ENCODE measurements at regions not wholly inside any gene's neighbourhood (a gene's known extent, or its start where the extent isn't known, plus 50 kb on each side); places are given as distances from the start of the nearest gene placed in this dataset.

- TF ChIP-seq, protein P1, sequence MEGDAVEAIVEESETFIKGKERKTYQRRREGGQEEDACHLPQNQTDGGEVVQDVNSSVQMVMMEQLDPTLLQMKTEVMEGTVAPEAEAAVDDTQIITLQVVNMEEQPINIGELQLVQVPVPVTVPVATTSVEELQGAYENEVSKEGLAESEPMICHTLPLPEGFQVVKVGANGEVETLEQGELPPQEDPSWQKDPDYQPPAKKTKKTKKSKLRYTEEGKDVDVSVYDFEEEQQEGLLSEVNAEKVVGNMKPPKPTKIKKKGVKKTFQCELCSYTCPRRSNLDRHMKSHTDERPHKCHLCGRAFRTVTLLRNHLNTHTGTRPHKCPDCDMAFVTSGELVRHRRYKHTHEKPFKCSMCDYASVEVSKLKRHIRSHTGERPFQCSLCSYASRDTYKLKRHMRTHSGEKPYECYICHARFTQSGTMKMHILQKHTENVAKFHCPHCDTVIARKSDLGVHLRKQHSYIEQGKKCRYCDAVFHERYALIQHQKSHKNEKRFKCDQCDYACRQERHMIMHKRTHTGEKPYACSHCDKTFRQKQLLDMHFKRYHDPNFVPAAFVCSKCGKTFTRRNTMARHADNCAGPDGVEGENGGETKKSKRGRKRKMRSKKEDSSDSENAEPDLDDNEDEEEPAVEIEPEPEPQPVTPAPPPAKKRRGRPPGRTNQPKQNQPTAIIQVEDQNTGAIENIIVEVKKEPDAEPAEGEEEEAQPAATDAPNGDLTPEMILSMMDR (IDR thresholded peaks at IDR 0.05; ENCODE audit: unreplicated experiment) = peak; percentile 66
- peak; percentile 73 for DNase-seq (ENCODE audit: low spot score)
- no peaks in the 10 kb centered on the region for H3K36me3 Mint-ChIP-seq (ENCODE audit: low read depth, unreplicated experiment)
- H3K27me3 Mint-ChIP-seq (ENCODE audit: unreplicated experiment) = peaks cover 1% of the 10 kb centered on the region
- no peaks in the 10 kb centered on the region for H3K4me1 Mint-ChIP-seq (ENCODE audit: unreplicated experiment)
- no peaks in the 10 kb centered on the region for H3K9me3 Mint-ChIP-seq (ENCODE audit: unreplicated experiment)
- no peak overlapping the region for H3K27ac Mint-ChIP-seq (ENCODE audit: unreplicated experiment)
- no peak overlapping the region for H3K4me3 Mint-ChIP-seq (ENCODE audit: unreplicated experiment)
Observed at GRCh38 chr6:90393232-90393884, 96.7 kb upstream of the BACH2 start.

DNA sequence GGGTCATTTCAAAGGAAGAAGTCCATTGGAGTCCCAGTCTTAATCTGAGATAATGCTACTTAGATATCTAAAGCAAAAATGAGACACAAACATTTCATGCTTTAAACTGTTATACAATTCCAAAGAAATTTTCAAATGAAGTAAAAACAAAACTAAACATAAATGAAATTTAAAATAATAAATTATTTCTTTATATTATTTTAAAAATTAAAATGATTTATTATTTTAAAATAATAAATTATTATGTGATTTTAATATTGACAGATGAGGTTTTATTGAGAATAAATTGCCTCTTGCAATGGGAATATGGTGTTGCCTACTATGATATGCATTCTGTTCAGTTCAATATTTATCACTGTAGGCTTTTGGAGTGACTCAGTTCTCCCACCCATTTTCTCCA is 93.7 kb upstream of the BACH2 start:
- peaks cover 1% of the 10 kb centered on the region for H3K27me3 Mint-ChIP-seq (ENCODE audit: unreplicated experiment)
- no peaks in the 10 kb centered on the region for H3K4me1 Mint-ChIP-seq (ENCODE audit: unreplicated experiment)
- DNase-seq (ENCODE audit: low spot score) = no peak
- H3K4me3 Mint-ChIP-seq (ENCODE audit: unreplicated experiment) = no peak overlapping the region
- H3K9me3 Mint-ChIP-seq (ENCODE audit: unreplicated experiment) = no peaks in the 10 kb centered on the region
- H3K27ac Mint-ChIP-seq (ENCODE audit: unreplicated experiment) = no peak overlapping the region
- no peaks in the 10 kb centered on the region for H3K36me3 Mint-ChIP-seq (ENCODE audit: low read depth, unreplicated experiment)
- TF ChIP-seq, protein P1 (IDR thresholded peaks at IDR 0.05; ENCODE audit: unreplicated experiment) = no peak

DNA sequence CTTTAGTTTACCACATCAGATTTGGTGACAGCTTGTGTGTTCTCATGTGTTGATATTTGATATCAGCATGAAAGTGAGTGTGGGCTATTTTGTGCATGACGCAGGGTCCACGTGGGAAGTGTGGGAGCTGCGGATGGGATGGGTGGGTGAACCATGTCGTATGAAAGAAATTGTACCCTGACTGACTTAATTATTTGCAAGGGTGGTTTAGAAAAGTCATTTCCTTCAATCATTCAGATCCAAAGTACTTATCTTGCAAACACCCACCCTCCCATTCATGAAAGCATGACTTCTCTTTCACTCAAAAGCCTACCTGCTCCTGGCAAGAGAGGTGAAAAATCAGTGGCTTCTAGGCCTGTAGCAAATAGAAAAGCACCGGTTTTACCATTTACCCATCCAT is 91.8 kb upstream of the BACH2 start:
- TF ChIP-seq, protein P1 (IDR thresholded peaks at IDR 0.05; ENCODE audit: unreplicated experiment) = no peak
- Mint-ChIP-seq H3K36me3 (ENCODE audit: low read depth, unreplicated experiment) (no peaks in the 10 kb centered on the region), H3K9me3 (ENCODE audit: unreplicated experiment) (no peaks in the 10 kb centered on the region), H3K4me1 (ENCODE audit: unreplicated experiment) (no peaks in the 10 kb centered on the region), H3K27me3 (ENCODE audit: unreplicated experiment) (peaks cover 1% of the 10 kb centered on the region), H3K4me3 (ENCODE audit: unreplicated experiment) (no peak overlapping the region), H3K27ac (ENCODE audit: unreplicated experiment) (no peak overlapping the region)
- no peak for DNase-seq (ENCODE audit: low spot score)

DNA sequence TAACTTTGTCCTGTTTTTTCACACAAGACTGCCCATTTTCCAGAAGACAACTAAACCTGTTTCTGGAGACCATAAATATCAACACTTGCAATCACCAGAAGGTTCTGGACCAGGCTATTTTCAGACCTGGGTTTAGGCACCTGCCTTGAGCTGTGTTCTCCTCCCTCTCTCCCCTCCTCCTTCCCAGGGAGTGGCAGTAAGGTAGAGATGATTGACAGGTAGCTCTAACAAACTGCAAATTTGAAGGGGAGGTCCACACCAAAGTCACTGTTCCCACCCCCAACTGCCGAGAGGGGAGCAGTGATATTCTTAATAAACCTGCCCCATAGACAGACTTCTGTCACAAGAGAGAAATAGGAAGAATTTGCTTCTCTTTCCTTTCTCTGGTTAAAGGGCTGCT is 91.2 kb upstream of the BACH2 start:
- Mint-ChIP-seq H3K4me3 (ENCODE audit: unreplicated experiment) (no peak overlapping the region), H3K4me1 (ENCODE audit: unreplicated experiment) (peaks cover under 1% of the 10 kb centered on the region), H3K36me3 (ENCODE audit: low read depth, unreplicated experiment) (no peaks in the 10 kb centered on the region), H3K9me3 (ENCODE audit: unreplicated experiment) (no peaks in the 10 kb centered on the region), H3K27ac (ENCODE audit: unreplicated experiment) (no peak overlapping the region), H3K27me3 (ENCODE audit: unreplicated experiment) (peaks cover 1% of the 10 kb centered on the region)
- no peak for DNase-seq (ENCODE audit: low spot score)
- TF ChIP-seq, protein P1 (IDR thresholded peaks at IDR 0.05; ENCODE audit: unreplicated experiment) = no peak

DNA sequence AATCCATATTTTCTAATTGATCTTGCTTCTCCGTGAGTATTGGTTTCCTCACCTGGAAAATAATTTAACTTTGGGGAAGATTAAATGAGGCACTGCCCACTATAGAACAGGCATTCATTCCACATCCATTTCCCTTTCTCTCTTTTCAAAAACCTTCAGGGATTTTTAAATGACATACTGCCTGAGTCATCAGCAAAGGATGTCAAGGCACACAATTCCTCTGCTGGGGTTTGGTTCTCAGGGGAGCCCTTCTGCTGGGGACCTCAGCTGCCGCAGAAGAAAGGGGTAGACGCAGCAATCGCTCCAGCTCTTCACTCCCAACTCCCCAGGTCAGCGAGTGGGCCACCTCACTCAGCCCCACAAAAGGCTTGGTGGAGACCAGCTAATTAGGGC is 90.7 kb upstream of the BACH2 start:
- no peaks in the 10 kb centered on the region for H3K36me3 Mint-ChIP-seq (ENCODE audit: low read depth, unreplicated experiment)
- H3K27me3 Mint-ChIP-seq (ENCODE audit: unreplicated experiment) = peaks cover 1% of the 10 kb centered on the region
- H3K4me3 Mint-ChIP-seq (ENCODE audit: unreplicated experiment) = no peak overlapping the region
- no peak for DNase-seq (ENCODE audit: low spot score)
- TF ChIP-seq, protein P1 (IDR thresholded peaks at IDR 0.05; ENCODE audit: unreplicated experiment) = no peak
- H3K9me3 Mint-ChIP-seq (ENCODE audit: unreplicated experiment) = no peaks in the 10 kb centered on the region
- no peak overlapping the region for H3K27ac Mint-ChIP-seq (ENCODE audit: unreplicated experiment)
- peaks cover 4% of the 10 kb centered on the region for H3K4me1 Mint-ChIP-seq (ENCODE audit: unreplicated experiment)
